Panc1 (cell line): ENCODE measurements at regions not wholly inside any gene's neighbourhood (a gene's known extent, or its start where the extent isn't known, plus 50 kb on each side); places are given as distances from the start of the nearest gene placed in this dataset.

Source experiments
- ATAC-seq: fragments of 200-7000 bp; cut with Tn5 transposase; 2 replicates; pipeline ENCODE4 v1.9.1; 2020; ENCODE audit warnings: mild to moderate bottlenecking, moderate library complexity
- BruUV-seq: library from RNA; stranded (reverse); fragments of 400-500 nt; replicated peaks from 2 replicates; lab custom pipeline; 2021; lab: Mats Ljungman, UMichigan
- CTCF ChIA-PET: fragments of 300-600 bp; sonication (Branson Sonifier 250); formaldehyde crosslinking; loops from one replicate; lab custom pipeline; 2022; ENCODE audit warnings: antibody characterized with exemption; lab: Charles Lee
- POLR2A ChIA-PET: fragments of 300-600 bp; sonication (Branson Sonifier 250); formaldehyde crosslinking; loops from one replicate; lab custom pipeline; 2022; ENCODE audit warnings: antibody characterized with exemption; lab: Charles Lee
- DNase-seq: peaks from one replicate; pipeline ENCODE4 v3.0.0-alpha.2; 2010; ENCODE audit warnings: low read depth, low spot score
- H3K27ac ChIP-seq: 2 replicates; pipeline ENCODE4 v1.5.1; 2011; ENCODE audit warnings: mild to moderate bottlenecking, low read length, inconsistent platforms
- H3K27me3 ChIP-seq: fragments of 200-500 bp; sonication (Bioruptor generic); 2 replicates; pipeline ENCODE4 v1.6.0; 2014; ENCODE audit warnings: low read length, inconsistent platforms; ENCODE audit not compliant: control insufficient read depth, insufficient read depth
- H3K36me3 ChIP-seq: fragments of 200-500 bp; sonication (Bioruptor generic); 2 replicates; pipeline ENCODE4 v1.5.1; 2014; ENCODE audit warnings: inconsistent platforms, mild to moderate bottlenecking, low read length, moderate library complexity; ENCODE audit not compliant: control insufficient read depth, insufficient read depth
- H3K4me1 ChIP-seq: 2 replicates; pipeline ENCODE4 v1.5.1; 2011; ENCODE audit warnings: inconsistent platforms, mild to moderate bottlenecking, low read length, moderate library complexity; ENCODE audit not compliant: control insufficient read depth, insufficient read depth
- H3K4me3 ChIP-seq, 2 experiments: 2 replicates each; pipeline ENCODE4 v1.5.1; 2011 to 2012; ENCODE audit warnings: low read depth in 2 of 2, low read length in 2 of 2, mild to moderate bottlenecking in 2 of 2, inconsistent platforms in 1 of 2, moderate library complexity in 1 of 2
- H3K9me3 ChIP-seq: fragments of 200-500 bp; sonication (Bioruptor generic); 2 replicates; pipeline ENCODE4 v1.5.1; 2014; ENCODE audit warnings: low read depth, mild to moderate bottlenecking, inconsistent platforms, low read length, moderate library complexity; ENCODE audit not compliant: control insufficient read depth, insufficient read depth
- CTCF ChIP-seq: fragments of 450-650 bp; IDR thresholded peaks from 2 replicates; pipeline ENCODE4 v1.5.1; 2017; ENCODE audit warnings: mild to moderate bottlenecking
- POLR2AphosphoS5 ChIP-seq: IDR thresholded peaks from 2 replicates; pipeline ENCODE4 v1.6.1; 2012; ENCODE audit warnings: mild to moderate bottlenecking, low read depth, low read length, moderate library complexity
- REST ChIP-seq, 2 experiments: IDR thresholded peaks; 2 replicates each; pipeline ENCODE4 v1.6.1; 2011 to 2012; ENCODE audit warnings: low read depth in 2 of 2, control low read depth in 1 of 2, low read length in 1 of 2, mild to moderate bottlenecking in 1 of 2, moderate library complexity in 1 of 2; ENCODE audit not compliant: insufficient read depth in 1 of 2
- SIN3A ChIP-seq: IDR thresholded peaks from 2 replicates; pipeline ENCODE4 v1.6.1; 2012; ENCODE audit warnings: low read depth, mild to moderate bottlenecking, low read length, moderate library complexity, borderline replicate concordance; ENCODE audit not compliant: insufficient read depth
- TCF7L2 ChIP-seq: IDR thresholded peaks from 2 replicates; pipeline ENCODE4 v1.6.1; 2011; ENCODE audit warnings: mild to moderate bottlenecking, low read depth, low read length, inconsistent platforms
- in situ Hi-C: cut with HindIII; loops from 2 replicates; pipeline ENCODE4 v1.10.0; 2016; ENCODE audit warnings: low sequenced_read_pairs, low pct_unique_long_range_greater_than_20kb
- intact Hi-C: fragments of 100-400 bp; cut with micrococcal nuclease; formaldehyde crosslinking; loops from one replicate; pipeline ENCODE4 v1.10.0; 2022; ENCODE audit not compliant: unreplicated experiment

- ChIA-PET CTCF (no interaction called here), POLR2A (no interaction called here)
- intact Hi-C loops = loop anchor here (10.0 kb wide), 1 partner anchor 119 kb away; no protein-coding TSS in a partner anchor
- Histone ChIP-seq H3K4me1 (no peaks in the 10 kb centered on the region), H3K9me3 (no peaks in the 10 kb centered on the region), H3K27ac (no peak overlapping the region), H3K36me3 (no peaks in the 10 kb centered on the region), H3K4me3 (no peak overlapping the region), H3K27me3 (peaks cover 5% of the 10 kb centered on the region)
- no TSS peak for BruUV-seq
- no peak for ATAC-seq
- TF ChIP-seq SIN3A (no peak), POLR2AphosphoS5 (no peak), TCF7L2 (no peak), REST (IDR thresholded peaks at IDR 0.05; ENCODE audit: insufficient read depth in 1 of 2, low read depth in 2 of 2, low read length in 1 of 2) (no peak), CTCF (no peak)
- DNase-seq = no peak
- in situ Hi-C loops = no loop called here
These were observed 58.1 kb upstream of the ZBTB40 start for GRCh38 chr1:22393587-22393986.

GRCh38 chr1:22398656-22399420 is 52.8 kb upstream of the ZBTB40 start:
- intact Hi-C loops = loop anchor here (10.0 kb wide), 1 partner anchor 124 kb away; no protein-coding TSS in a partner anchor
- Histone ChIP-seq H3K4me3 (no peak overlapping the region), H3K36me3 (no peaks in the 10 kb centered on the region), H3K4me1 (no peaks in the 10 kb centered on the region), H3K27me3 (peaks cover 12% of the 10 kb centered on the region), H3K27ac (no peak overlapping the region), H3K9me3 (no peaks in the 10 kb centered on the region)
- in situ Hi-C loops = no loop called here
- ChIA-PET POLR2A (interaction anchor here (0.7 kb wide), 1 partner anchor 217 kb away, joined by 3 read pairs; no protein-coding TSS in a partner anchor), CTCF (interaction anchor here (0.7 kb wide), 1 partner anchor 31 kb away, joined by 3 read pairs; no protein-coding TSS in a partner anchor)
- ATAC-seq = no peak
- TF ChIP-seq CTCF (no peak), POLR2AphosphoS5 (no peak), TCF7L2 (no peak), REST (IDR thresholded peaks at IDR 0.05; ENCODE audit: insufficient read depth in 1 of 2, low read depth in 2 of 2, low read length in 1 of 2) (no peak), SIN3A (no peak)
- no peak for DNase-seq
- no TSS peak for BruUV-seq
